GM12878 (cell line): ENCODE measurements at regions not wholly inside any gene's neighbourhood (a gene's known extent, or its start where the extent isn't known, plus 50 kb on each side); places are given as distances from the start of the nearest gene placed in this dataset.

ENCODE experiments used
- CBFB ChIP-seq: IDR thresholded peaks from 2 replicates; pipeline ENCODE4 v1.6.1; 2016; ENCODE audit warnings: antibody characterized with exemption, low read depth
- CTCF ChIP-seq, 3 experiments: IDR thresholded peaks in 2 of 3; conservative IDR thresholded peaks in 1 of 3; 2 replicates each; pipeline ENCODE4 v1.5.1; 2011; ENCODE audit warnings: low read depth in 3 of 3, low read length in 3 of 3, mild to moderate bottlenecking in 3 of 3, control low read depth in 2 of 3, moderate library complexity in 2 of 3, inconsistent platforms in 1 of 3, mixed read lengths in 1 of 3; ENCODE audit not compliant: control insufficient read depth in 2 of 3, insufficient read depth in 1 of 3; ENCODE audit errors: extremely low read depth in 1 of 3
- GABPA ChIP-seq: IDR thresholded peaks from 2 replicates; pipeline ENCODE4 v1.6.1; 2014; ENCODE audit warnings: antibody characterized with exemption, low read depth, mild to moderate bottlenecking, inconsistent platforms
- JUNB ChIP-seq: IDR thresholded peaks from 2 replicates; pipeline ENCODE4 v1.6.1; 2016; ENCODE audit warnings: antibody characterized with exemption, mild to moderate bottlenecking
- MAX ChIP-seq: IDR thresholded peaks from 2 replicates; pipeline ENCODE4 v1.6.1; 2012; ENCODE audit warnings: low read depth, low read length, improper control_type of control experiment
- NR2C2 ChIP-seq: IDR thresholded peaks from 2 replicates; pipeline ENCODE4 v1.6.1; 2011; ENCODE audit warnings: borderline replicate concordance, low read depth; ENCODE audit not compliant: control insufficient read depth, insufficient read length
- POLR2A ChIP-seq: IDR thresholded peaks from 2 replicates; pipeline ENCODE4 v1.6.1; 2011; ENCODE audit warnings: low read depth, mild to moderate bottlenecking, low read length
- SIN3A ChIP-seq: IDR thresholded peaks from 2 replicates; pipeline ENCODE4 v1.6.1; 2012; ENCODE audit warnings: low read depth, low read length, improper control_type of control experiment
- ZSCAN29 ChIP-seq: fragments of 450-650 bp; IDR thresholded peaks from 2 replicates; pipeline ENCODE4 v1.6.1; 2017; ENCODE audit warnings: mild to moderate bottlenecking, moderate library complexity
- TF ChIP-seq, protein P1 (sequence below): fragments of 450-650 bp; IDR thresholded peaks from 2 replicates; pipeline ENCODE4 v1.6.1; 2016; ENCODE audit warnings: mild to moderate bottlenecking
- TF ChIP-seq, protein P2 (sequence below): IDR thresholded peaks from 2 replicates; pipeline ENCODE4 v1.6.1; 2011; ENCODE audit warnings: mild to moderate bottlenecking, low read depth, low read length, moderate library complexity; ENCODE audit not compliant: insufficient replicate concordance
- TF ChIP-seq, protein P3 (sequence below): IDR thresholded peaks from 2 replicates; pipeline ENCODE4 v1.6.1; 2012; ENCODE audit warnings: improper control_type of control experiment, low read depth, low read length; ENCODE audit not compliant: insufficient replicate concordance
- TF ChIP-seq, protein P4 (sequence below): fragments of 450-650 bp; formaldehyde crosslinking; IDR thresholded peaks from 2 replicates; pipeline ENCODE4 v1.5.0; 2022; ENCODE audit warnings: mild to moderate bottlenecking, missing genetic modification characterization

DNA sequence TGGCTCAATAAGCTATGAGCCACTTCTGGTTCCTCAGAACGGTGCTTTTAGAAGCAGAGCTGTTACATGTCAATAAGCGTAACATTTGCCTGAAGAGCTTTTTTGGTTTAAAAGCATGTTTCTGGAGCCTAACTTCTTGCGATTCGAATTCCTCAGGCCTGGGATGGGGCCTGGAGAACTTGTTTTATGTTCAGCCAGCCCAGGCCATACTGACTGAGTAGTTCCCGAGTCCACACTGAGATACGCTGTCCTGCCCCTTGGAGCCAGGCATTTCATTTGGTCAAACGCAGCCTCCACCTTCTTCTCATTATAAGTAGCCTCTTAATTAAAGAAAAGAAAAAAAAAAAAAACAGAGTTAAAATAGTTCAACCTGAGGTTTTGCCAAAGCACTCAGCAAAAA lies 260.6 kb upstream of the ANKRD55 start:
- no peak for TF ChIP-seq MAX
- TF ChIP-seq POLR2A: no peak
- TF ChIP-seq JUNB: no peak
- TF ChIP-seq NR2C2: no peak
- TF ChIP-seq, protein P1, sequence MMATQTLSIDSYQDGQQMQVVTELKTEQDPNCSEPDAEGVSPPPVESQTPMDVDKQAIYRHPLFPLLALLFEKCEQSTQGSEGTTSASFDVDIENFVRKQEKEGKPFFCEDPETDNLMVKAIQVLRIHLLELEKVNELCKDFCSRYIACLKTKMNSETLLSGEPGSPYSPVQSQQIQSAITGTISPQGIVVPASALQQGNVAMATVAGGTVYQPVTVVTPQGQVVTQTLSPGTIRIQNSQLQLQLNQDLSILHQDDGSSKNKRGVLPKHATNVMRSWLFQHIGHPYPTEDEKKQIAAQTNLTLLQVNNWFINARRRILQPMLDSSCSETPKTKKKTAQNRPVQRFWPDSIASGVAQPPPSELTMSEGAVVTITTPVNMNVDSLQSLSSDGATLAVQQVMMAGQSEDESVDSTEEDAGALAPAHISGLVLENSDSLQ: no peak
- TF ChIP-seq ZSCAN29: no peak
- no peak for TF ChIP-seq GABPA
- no peak for TF ChIP-seq CTCF (IDR thresholded peaks at IDR 0.05 in 2 of 3, conservative IDR thresholded peaks at IDR 0.05 in 1 of 3; ENCODE audit: control insufficient read depth in 2 of 3, extremely low read depth in 1 of 3, insufficient read depth in 1 of 3, low read depth in 3 of 3, low read length in 3 of 3)
- TF ChIP-seq SIN3A: no peak
- TF ChIP-seq CBFB: no peak
- TF ChIP-seq, protein P2, sequence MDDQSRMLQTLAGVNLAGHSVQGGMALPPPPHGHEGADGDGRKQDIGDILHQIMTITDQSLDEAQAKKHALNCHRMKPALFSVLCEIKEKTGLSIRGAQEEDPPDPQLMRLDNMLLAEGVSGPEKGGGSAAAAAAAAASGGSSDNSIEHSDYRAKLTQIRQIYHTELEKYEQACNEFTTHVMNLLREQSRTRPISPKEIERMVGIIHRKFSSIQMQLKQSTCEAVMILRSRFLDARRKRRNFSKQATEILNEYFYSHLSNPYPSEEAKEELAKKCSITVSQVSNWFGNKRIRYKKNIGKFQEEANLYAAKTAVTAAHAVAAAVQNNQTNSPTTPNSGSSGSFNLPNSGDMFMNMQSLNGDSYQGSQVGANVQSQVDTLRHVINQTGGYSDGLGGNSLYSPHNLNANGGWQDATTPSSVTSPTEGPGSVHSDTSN: no peak
- TF ChIP-seq, protein P3, sequence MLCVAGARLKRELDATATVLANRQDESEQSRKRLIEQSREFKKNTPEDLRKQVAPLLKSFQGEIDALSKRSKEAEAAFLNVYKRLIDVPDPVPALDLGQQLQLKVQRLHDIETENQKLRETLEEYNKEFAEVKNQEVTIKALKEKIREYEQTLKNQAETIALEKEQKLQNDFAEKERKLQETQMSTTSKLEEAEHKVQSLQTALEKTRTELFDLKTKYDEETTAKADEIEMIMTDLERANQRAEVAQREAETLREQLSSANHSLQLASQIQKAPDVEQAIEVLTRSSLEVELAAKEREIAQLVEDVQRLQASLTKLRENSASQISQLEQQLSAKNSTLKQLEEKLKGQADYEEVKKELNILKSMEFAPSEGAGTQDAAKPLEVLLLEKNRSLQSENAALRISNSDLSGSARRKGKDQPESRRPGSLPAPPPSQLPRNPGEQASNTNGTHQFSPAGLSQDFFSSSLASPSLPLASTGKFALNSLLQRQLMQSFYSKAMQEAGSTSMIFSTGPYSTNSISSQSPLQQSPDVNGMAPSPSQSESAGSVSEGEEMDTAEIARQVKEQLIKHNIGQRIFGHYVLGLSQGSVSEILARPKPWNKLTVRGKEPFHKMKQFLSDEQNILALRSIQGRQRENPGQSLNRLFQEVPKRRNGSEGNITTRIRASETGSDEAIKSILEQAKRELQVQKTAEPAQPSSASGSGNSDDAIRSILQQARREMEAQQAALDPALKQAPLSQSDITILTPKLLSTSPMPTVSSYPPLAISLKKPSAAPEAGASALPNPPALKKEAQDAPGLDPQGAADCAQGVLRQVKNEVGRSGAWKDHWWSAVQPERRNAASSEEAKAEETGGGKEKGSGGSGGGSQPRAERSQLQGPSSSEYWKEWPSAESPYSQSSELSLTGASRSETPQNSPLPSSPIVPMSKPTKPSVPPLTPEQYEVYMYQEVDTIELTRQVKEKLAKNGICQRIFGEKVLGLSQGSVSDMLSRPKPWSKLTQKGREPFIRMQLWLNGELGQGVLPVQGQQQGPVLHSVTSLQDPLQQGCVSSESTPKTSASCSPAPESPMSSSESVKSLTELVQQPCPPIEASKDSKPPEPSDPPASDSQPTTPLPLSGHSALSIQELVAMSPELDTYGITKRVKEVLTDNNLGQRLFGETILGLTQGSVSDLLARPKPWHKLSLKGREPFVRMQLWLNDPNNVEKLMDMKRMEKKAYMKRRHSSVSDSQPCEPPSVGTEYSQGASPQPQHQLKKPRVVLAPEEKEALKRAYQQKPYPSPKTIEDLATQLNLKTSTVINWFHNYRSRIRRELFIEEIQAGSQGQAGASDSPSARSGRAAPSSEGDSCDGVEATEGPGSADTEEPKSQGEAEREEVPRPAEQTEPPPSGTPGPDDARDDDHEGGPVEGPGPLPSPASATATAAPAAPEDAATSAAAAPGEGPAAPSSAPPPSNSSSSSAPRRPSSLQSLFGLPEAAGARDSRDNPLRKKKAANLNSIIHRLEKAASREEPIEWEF: no peak
- TF ChIP-seq, protein P4, sequence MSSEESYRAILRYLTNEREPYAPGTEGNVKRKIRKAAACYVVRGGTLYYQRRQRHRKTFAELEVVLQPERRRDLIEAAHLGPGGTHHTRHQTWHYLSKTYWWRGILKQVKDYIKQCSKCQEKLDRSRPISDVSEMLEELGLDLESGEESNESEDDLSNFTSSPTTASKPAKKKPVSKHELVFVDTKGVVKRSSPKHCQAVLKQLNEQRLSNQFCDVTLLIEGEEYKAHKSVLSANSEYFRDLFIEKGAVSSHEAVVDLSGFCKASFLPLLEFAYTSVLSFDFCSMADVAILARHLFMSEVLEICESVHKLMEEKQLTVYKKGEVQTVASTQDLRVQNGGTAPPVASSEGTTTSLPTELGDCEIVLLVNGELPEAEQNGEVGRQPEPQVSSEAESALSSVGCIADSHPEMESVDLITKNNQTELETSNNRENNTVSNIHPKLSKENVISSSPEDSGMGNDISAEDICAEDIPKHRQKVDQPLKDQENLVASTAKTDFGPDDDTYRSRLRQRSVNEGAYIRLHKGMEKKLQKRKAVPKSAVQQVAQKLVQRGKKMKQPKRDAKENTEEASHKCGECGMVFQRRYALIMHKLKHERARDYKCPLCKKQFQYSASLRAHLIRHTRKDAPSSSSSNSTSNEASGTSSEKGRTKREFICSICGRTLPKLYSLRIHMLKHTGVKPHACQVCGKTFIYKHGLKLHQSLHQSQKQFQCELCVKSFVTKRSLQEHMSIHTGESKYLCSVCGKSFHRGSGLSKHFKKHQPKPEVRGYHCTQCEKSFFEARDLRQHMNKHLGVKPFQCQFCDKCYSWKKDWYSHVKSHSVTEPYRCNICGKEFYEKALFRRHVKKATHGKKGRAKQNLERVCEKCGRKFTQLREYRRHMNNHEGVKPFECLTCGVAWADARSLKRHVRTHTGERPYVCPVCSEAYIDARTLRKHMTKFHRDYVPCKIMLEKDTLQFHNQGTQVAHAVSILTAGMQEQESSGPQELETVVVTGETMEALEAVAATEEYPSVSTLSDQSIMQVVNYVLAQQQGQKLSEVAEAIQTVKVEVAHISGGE (CRISPR knock-in tag): no peak
